AG04449 (cell line): ENCODE measurements at regions not wholly inside any gene's neighbourhood (a gene's known extent, or its start where the extent isn't known, plus 50 kb on each side); places are given as distances from the start of the nearest gene placed in this dataset.

Source experiments
- CTCF ChIA-PET: fragments of 350-600 bp; formaldehyde crosslinking; extraction: SDS; loops from one replicate; lab custom pipeline; 2021; ENCODE audit warnings: antibody characterized with exemption; lab: Yijun Ruan, JAX
- POLR2A ChIA-PET: fragments of 400-600, 350-600 bp; formaldehyde crosslinking; extraction: SDS; loops from one replicate; lab custom pipeline; 2020; ENCODE audit warnings: antibody characterized with exemption, inconsistent platforms; lab: Yijun Ruan, JAX
- DNase-seq: peaks from one replicate; pipeline ENCODE4 v3.0.0-alpha.2; 2010; ENCODE audit warnings: low read depth, low spot score
- H3K4me3 ChIP-seq: 2 replicates; pipeline ENCODE4 v1.5.1; 2011; ENCODE audit warnings: low read depth, mild to moderate bottlenecking, control low read depth, low read length
- TF ChIP-seq, protein P1 (sequence below): IDR thresholded peaks from one replicate; pipeline ENCODE4 v1.5.1; 2011; ENCODE audit warnings: mild to moderate bottlenecking, moderate library complexity, low read length, control low read depth, inconsistent platforms; ENCODE audit not compliant: insufficient read depth; ENCODE audit errors: missing control alignments

DNA sequence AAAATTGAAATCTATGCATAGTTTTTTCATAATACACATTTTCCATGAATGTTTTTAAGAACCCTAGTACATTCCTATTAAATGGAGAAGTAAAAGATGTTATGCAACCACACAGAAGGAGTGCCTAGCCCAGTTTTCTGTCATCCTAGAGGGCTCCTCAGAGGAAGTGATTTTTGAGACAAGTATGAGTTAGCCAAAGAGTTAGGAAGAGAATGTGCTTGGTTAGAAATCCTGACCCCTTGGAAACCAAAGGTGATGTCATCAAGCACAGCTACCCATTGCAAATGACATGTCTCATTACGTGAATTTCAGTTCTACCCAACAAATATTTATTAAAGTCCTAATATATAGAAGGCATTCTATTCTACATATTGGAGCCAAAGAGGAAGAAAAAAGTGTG lies 88.9 kb upstream of the TNFSF4 start:
- H3K4me3 ChIP-seq, result no peak overlapping the region
- no peak for DNase-seq
- ChIA-PET POLR2A (no interaction called here), CTCF (interaction anchor here (1.1 kb wide), 1 partner anchor 41 kb away, joined by 3 read pairs; no protein-coding TSS in a partner anchor)
- TF ChIP-seq, protein P1, sequence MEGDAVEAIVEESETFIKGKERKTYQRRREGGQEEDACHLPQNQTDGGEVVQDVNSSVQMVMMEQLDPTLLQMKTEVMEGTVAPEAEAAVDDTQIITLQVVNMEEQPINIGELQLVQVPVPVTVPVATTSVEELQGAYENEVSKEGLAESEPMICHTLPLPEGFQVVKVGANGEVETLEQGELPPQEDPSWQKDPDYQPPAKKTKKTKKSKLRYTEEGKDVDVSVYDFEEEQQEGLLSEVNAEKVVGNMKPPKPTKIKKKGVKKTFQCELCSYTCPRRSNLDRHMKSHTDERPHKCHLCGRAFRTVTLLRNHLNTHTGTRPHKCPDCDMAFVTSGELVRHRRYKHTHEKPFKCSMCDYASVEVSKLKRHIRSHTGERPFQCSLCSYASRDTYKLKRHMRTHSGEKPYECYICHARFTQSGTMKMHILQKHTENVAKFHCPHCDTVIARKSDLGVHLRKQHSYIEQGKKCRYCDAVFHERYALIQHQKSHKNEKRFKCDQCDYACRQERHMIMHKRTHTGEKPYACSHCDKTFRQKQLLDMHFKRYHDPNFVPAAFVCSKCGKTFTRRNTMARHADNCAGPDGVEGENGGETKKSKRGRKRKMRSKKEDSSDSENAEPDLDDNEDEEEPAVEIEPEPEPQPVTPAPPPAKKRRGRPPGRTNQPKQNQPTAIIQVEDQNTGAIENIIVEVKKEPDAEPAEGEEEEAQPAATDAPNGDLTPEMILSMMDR, result no peak

DNA sequence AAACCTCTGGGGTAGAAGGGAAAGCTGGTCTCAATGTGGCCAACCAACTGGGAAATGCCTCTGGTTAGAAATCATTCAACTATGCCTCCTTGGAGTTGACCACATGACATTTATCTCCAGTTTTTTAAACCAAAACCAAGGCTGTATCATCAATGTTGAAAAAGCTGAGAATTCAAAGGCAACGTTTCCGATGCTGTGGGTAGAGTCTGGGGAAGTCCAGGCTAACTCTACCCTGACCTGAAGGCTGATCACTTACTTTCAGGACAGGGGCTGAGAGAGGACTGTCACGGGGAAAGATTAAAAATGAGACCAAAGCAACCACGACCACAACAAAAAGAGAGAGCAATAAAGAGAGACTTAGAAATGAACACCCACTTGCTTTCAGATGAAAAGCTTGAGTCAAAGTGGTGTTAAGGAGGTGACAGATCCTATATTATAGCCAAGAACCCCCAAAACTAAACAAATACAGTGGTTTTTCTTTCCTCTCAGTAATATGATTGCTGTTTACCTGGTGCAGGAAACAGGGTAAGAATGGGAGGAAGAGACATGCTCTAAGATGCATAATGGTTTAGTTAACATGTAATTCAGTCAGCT lies 90.8 kb upstream of the TNFSF4 start:
- CTCF ChIA-PET, result interaction anchor here (1.2 kb wide), 1 partner anchor 45 kb away, joined by 3 read pairs; no protein-coding TSS in a partner anchor
- POLR2A ChIA-PET, result no interaction called here
- no peak for DNase-seq

DNA sequence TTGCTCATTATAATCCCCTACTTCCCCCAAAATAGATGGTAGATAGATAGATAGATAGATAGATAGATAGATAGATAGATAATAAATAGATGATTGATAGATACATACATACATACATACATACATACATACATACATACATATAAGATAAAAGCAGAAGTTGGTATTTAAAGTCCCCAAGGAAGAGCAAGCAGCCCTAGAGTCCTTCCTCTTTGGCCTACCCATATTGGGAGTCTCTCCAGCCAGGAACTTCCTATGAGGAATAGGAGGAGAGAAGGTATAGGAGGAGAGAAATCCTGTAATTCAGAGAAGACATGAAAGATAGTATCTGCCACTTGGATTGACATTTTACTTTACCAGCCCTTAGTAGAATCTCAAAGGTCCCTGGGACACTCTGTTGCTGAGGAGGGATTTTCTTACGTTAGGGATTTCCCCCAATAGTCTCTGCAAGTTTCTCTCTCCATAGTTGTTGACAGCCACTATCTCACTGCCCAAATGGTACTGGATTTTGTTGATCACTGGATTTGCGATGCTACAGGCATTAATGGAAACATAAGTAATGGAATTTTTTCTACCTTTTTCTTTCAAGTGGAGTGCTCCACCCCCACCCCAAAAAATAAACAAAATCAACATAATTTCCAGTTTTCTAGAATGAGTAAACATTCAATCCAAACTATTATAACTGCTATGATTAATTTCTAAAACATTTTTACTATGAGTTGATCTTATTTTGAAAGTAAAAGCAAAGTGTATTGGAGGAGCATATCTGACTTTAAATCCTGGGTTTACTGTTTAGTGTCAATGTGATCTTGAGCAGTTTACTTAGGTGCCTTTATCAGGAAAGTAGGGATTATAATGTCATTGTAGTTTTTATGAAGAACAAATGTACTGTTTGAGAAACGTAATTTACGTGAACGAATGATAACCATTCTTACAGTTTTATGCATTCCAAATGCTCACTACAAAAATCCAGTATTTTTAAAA lies 93.2 kb upstream of the TNFSF4 start:
- DNase-seq, result no peak
- TF ChIP-seq, protein P1, result no peak
- no peak overlapping the region for H3K4me3 ChIP-seq
- ChIA-PET POLR2A (no interaction called here), CTCF (no interaction called here)

More for the DNA sequence above, 90.8 kb upstream of the TNFSF4 start:
- TF ChIP-seq, protein P1, result no peak
- H3K4me3 ChIP-seq, result no peak overlapping the region

DNA sequence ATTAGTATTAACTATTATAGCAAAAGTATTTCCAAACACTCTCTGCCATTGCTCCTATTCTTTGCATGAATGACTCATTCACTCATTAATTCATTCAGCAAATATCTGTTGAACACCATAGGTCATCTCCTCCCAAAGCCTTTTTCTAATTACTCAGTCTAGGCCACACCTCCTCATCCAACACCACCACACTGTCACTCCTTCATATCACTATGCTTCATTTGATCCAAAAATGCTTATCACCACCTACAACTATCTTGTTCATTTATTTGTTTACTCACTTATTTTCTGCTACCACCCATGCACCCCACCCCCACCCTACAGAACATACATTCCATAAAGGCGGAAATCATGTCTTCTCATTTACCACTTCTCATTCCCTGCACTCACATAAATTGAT lies 94.4 kb upstream of the TNFSF4 start:
- ChIA-PET CTCF (no interaction called here), POLR2A (no interaction called here)
- no peak overlapping the region for H3K4me3 ChIP-seq
- TF ChIP-seq, protein P1, result no peak
- no peak for DNase-seq

DNA sequence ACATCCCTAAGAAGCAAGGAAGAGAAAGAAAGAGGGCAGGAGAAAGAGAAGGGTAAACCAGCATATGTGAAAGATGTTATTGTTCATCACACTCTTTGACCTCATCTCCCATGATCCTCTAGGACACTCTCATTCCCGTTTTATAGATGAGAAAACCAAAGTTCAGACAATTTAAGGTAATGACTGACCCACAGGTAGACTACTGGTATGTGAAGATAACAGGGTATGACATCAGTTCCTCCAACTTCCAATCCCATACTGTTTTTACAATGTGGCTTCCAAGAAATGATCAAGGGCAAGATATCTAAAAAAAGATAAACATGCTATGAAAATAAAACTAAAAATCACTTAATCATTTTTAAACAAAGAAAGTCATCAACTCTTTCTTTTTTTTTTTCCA lies 95.2 kb upstream of the TNFSF4 start:
- TF ChIP-seq, protein P1, result no peak

More for the DNA sequence above, 95.2 kb upstream of the TNFSF4 start:
- POLR2A ChIA-PET, result no interaction called here
- no peak overlapping the region for H3K4me3 ChIP-seq
- no peak for DNase-seq
- CTCF ChIA-PET, result no interaction called here
